ENCODE measurements at regions not wholly inside any gene's neighbourhood (a gene's known extent, or its start where the extent isn't known, plus 50 kb on each side); places are given as distances from the start of the nearest gene placed in this dataset.

DNA sequence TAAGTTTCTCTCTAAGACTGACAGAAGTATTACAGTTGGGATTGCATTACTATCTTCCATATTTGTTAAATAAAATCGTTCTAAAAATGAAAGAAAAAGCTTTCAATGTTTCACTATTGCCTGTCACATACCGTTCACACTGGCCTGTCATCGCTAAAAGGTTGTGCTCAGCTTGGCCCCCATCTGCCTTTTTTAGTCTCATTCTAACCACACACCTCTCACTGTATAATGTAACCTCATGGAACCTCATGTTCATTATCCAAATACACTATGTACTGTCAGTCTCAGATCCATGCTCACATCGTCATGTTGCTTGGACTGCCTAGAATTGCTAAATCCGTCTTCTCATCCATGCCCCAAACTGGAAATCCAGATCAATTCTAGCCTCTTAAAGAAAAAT is 637.8 kb upstream of the ROBO1 start (continued):
- TF ChIP-seq ZZZ3 (IDR thresholded peaks at IDR 0.05) = no peak
- no peak for TF ChIP-seq CBFA2T3 (IDR thresholded peaks at IDR 0.05)
- TF ChIP-seq, protein P1, sequence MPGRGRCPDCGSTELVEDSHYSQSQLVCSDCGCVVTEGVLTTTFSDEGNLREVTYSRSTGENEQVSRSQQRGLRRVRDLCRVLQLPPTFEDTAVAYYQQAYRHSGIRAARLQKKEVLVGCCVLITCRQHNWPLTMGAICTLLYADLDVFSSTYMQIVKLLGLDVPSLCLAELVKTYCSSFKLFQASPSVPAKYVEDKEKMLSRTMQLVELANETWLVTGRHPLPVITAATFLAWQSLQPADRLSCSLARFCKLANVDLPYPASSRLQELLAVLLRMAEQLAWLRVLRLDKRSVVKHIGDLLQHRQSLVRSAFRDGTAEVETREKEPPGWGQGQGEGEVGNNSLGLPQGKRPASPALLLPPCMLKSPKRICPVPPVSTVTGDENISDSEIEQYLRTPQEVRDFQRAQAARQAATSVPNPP (IDR thresholded peaks at IDR 0.05; ENCODE audit: borderline replicate concordance, insufficient read depth, insufficient read length) = no peak

- TF ChIP-seq TRIM28 (IDR thresholded peaks at IDR 0.05) = no peak
- TF ChIP-seq JUN (IDR thresholded peaks at IDR 0.05; ENCODE audit: borderline replicate concordance, low read depth, low read length) = no peak
- TF ChIP-seq JUN (CRISPR knock-in tag; IDR thresholded peaks at IDR 0.05; ENCODE audit: borderline replicate concordance) = no peak
- TF ChIP-seq, protein P2, sequence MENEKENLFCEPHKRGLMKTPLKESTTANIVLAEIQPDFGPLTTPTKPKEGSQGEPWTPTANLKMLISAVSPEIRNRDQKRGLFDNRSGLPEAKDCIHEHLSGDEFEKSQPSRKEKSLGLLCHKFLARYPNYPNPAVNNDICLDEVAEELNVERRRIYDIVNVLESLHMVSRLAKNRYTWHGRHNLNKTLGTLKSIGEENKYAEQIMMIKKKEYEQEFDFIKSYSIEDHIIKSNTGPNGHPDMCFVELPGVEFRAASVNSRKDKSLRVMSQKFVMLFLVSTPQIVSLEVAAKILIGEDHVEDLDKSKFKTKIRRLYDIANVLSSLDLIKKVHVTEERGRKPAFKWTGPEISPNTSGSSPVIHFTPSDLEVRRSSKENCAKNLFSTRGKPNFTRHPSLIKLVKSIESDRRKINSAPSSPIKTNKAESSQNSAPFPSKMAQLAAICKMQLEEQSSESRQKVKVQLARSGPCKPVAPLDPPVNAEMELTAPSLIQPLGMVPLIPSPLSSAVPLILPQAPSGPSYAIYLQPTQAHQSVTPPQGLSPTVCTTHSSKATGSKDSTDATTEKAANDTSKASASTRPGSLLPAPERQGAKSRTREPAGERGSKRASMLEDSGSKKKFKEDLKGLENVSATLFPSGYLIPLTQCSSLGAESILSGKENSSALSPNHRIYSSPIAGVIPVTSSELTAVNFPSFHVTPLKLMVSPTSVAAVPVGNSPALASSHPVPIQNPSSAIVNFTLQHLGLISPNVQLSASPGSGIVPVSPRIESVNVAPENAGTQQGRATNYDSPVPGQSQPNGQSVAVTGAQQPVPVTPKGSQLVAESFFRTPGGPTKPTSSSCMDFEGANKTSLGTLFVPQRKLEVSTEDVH (IDR thresholded peaks at IDR 0.05; ENCODE audit: low read depth, partially characterized antibody) = no peak
- no peak for TF ChIP-seq SMARCC2 (IDR thresholded peaks at IDR 0.05; ENCODE audit: low read depth)
- TF ChIP-seq DIDO1 (tag; IDR thresholded peaks at IDR 0.05; ENCODE audit: low read depth) = no peak
- TF ChIP-seq ZKSCAN3 (CRISPR knock-in tag; IDR thresholded peaks at IDR 0.05) = no peak
- no peak for TF ChIP-seq TARDBP (IDR thresholded peaks at IDR 0.05)
- no peak for TF ChIP-seq NR3C1 (CRISPR knock-in tag; IDR thresholded peaks at IDR 0.05)
- TF ChIP-seq KLF10 (CRISPR knock-in tag; IDR thresholded peaks at IDR 0.05) = no peak
- TF ChIP-seq SAP30 (IDR thresholded peaks at IDR 0.05; ENCODE audit: borderline replicate concordance, insufficient read depth, low read depth, low read length, poor library complexity, severe bottlenecking) = no peak
- TF ChIP-seq ZNF134 (CRISPR knock-in tag; conservative IDR thresholded peaks at IDR 0.05) = no peak
- TF ChIP-seq GATAD2B (IDR thresholded peaks at IDR 0.05; ENCODE audit: borderline replicate concordance) = no peak
These were observed 627.2 kb upstream of the ROBO1 start for GRCh38 chr3:80395023-80395422.

More at GRCh38 chr3:80395023-80395422, 627.2 kb upstream of the ROBO1 start:
- ChIA-PET POLR2A (no interaction called here), CTCF (ENCODE audit: low intra/inter-chr PET ratio) (no interaction called here)
- H3K9ac ChIP-seq (ENCODE audit: insufficient read depth in 1 of 2, low read depth in 2 of 2, low read length in 2 of 2) = no peak overlapping the region
- no peak overlapping the region for H3K4me2 ChIP-seq (ENCODE audit: insufficient read depth, low read length)
- intact Hi-C loops (cut with micrococcal nuclease) = no loop called here
- H4K20me1 ChIP-seq (replicated peaks; ENCODE audit: control insufficient read depth, insufficient read depth, low read length) = no peaks in the 10 kb centered on the region
- no peaks in the 10 kb centered on the region for H3K9me3 ChIP-seq (replicated peaks; ENCODE audit: control insufficient read depth, insufficient read depth, low read depth, low read length)
- H2AFZ ChIP-seq (ENCODE audit: low read depth, low read length) = no peak overlapping the region
- H3K9me1 ChIP-seq (ENCODE audit: control insufficient read depth, insufficient read depth, low read length) = no peaks in the 10 kb centered on the region
- BruUV-seq (replicated peaks) = no TSS peak
- ATAC-seq (no peak), DNase-seq (ENCODE audit: extremely low read depth in 1 of 4, low spot score in 3 of 4) (no peak), FAIRE-seq (no peak)
- H3K79me2 ChIP-seq (ENCODE audit: control insufficient read depth, insufficient read depth, low read length) = no peaks in the 10 kb centered on the region
- no peaks in the 10 kb centered on the region for H3K27me3 ChIP-seq (ENCODE audit: control insufficient read depth in 2 of 2, insufficient read depth in 2 of 2, low read length in 2 of 2)
- in situ Hi-C loops (cut with MboI) = no loop called here
- no peaks in the 10 kb centered on the region for H3K36me3 ChIP-seq (ENCODE audit: control insufficient read depth, insufficient read depth, low read length)
- WGBS (ENCODE audit: insufficient coverage, low coverage, missing lambda C conversion rate) = 17% methylated on average over 5 of the region's 5 CpGs
- H3K4me1 ChIP-seq (replicated peaks in 1 of 2; ENCODE audit: control insufficient read depth in 2 of 2, insufficient read depth in 2 of 2, low read length in 2 of 2) = no peaks in the 10 kb centered on the region
- H3K27ac ChIP-seq (ENCODE audit: extremely low read depth, low read depth, low read length) = no peak overlapping the region
- H3K4me3 ChIP-seq = no peak overlapping the region

All from K562 (cell line).